NCI-H226 (cell line): ENCODE measurements at regions not wholly inside any gene's neighbourhood (a gene's known extent, or its start where the extent isn't known, plus 50 kb on each side); places are given as distances from the start of the nearest gene placed in this dataset.

Source experiments
- DNase-seq: peaks from one replicate; pipeline ENCODE4 v3.0.0-alpha.2; 2015

- no peak for DNase-seq
Measured at GRCh38 chr7:12518920-12519681, 51.4 kb upstream of the SCIN start.

GRCh38 chr7:12519682-12520009 lies 50.9 kb upstream of the SCIN start:
- no peak for DNase-seq
